ENCODE measurements at regions not wholly inside any gene's neighbourhood (a gene's known extent, or its start where the extent isn't known, plus 50 kb on each side); places are given as distances from the start of the nearest gene placed in this dataset.
"Not testable (repeated sequence)": the region's sequence is repeated elsewhere in the genome, so short reads cannot be mapped to it uniquely, and the experiment has no call there.

- no peak overlapping the region for H3K9ac ChIP-seq (ENCODE audit: low read depth, low read length)
- H3K9me3 ChIP-seq (replicated peaks; ENCODE audit: low read length), result no peaks in the 10 kb centered on the region
- no peak overlapping the region for H3K4me3 ChIP-seq (ENCODE audit: low read length)
- no peaks in the 10 kb centered on the region for H3K27me3 ChIP-seq (ENCODE audit: control insufficient read depth, insufficient read depth, low read length)
- H3K4me2 ChIP-seq (ENCODE audit: low read length), result peak overlapping the region; percentile 6
- H3K36me3 ChIP-seq (ENCODE audit: insufficient read depth, low read length), result no peaks in the 10 kb centered on the region
- peaks cover 17% of the 10 kb centered on the region for H3K4me1 ChIP-seq (ENCODE audit: control insufficient read depth, insufficient read depth, low read length)
These were observed 81.3 kb upstream of the TMEM178A start for GRCh38 chr2:39584283-39584965.

- not testable (repeated sequence) for H3K4me3 ChIP-seq (ENCODE audit: low read length); H3K36me3 ChIP-seq (ENCODE audit: insufficient read depth, low read length); H3K27me3 ChIP-seq (ENCODE audit: control insufficient read depth, insufficient read depth, low read length); H3K9me3 ChIP-seq (replicated peaks; ENCODE audit: low read length); H3K9ac ChIP-seq (ENCODE audit: low read depth, low read length); H3K4me2 ChIP-seq (ENCODE audit: low read length)
- H3K4me1 ChIP-seq (ENCODE audit: control insufficient read depth, insufficient read depth, low read length), result peaks cover 17% of the 10 kb centered on the region
These were observed 80.2 kb upstream of the TMEM178A start for GRCh38 chr2:39585531-39585930.

- Histone ChIP-seq H3K4me3 (ENCODE audit: low read length) (no peak overlapping the region), H3K27me3 (ENCODE audit: control insufficient read depth, insufficient read depth, low read length) (no peaks in the 10 kb centered on the region), H3K9ac (ENCODE audit: low read depth, low read length) (no peak overlapping the region), H3K36me3 (ENCODE audit: insufficient read depth, low read length) (no peaks in the 10 kb centered on the region), H3K4me2 (ENCODE audit: low read length) (no peak overlapping the region), H3K4me1 (ENCODE audit: control insufficient read depth, insufficient read depth, low read length) (peaks cover 17% of the 10 kb centered on the region), H3K9me3 (replicated peaks; ENCODE audit: low read length) (no peaks in the 10 kb centered on the region)
These were observed 78.5 kb upstream of the TMEM178A start for GRCh38 chr2:39587168-39587567.

- no peaks in the 10 kb centered on the region for H3K36me3 ChIP-seq (ENCODE audit: insufficient read depth, low read length)
- no peaks in the 10 kb centered on the region for H3K9me3 ChIP-seq (replicated peaks; ENCODE audit: low read length)
- H3K4me2 ChIP-seq (ENCODE audit: low read length), result no peak overlapping the region
- H3K9ac ChIP-seq (ENCODE audit: low read depth, low read length), result no peak overlapping the region
- H3K27me3 ChIP-seq (ENCODE audit: control insufficient read depth, insufficient read depth, low read length), result no peaks in the 10 kb centered on the region
- peaks cover 17% of the 10 kb centered on the region for H3K4me1 ChIP-seq (ENCODE audit: control insufficient read depth, insufficient read depth, low read length)
- H3K4me3 ChIP-seq (ENCODE audit: low read length), result no peak overlapping the region
These were observed 78.1 kb upstream of the TMEM178A start for GRCh38 chr2:39587641-39588040.

- Histone ChIP-seq H3K9me3 (replicated peaks; ENCODE audit: low read length) (no peaks in the 10 kb centered on the region), H3K4me2 (ENCODE audit: low read length) (no peak overlapping the region), H3K9ac (ENCODE audit: low read depth, low read length) (no peak overlapping the region), H3K4me3 (ENCODE audit: low read length) (no peak overlapping the region), H3K27me3 (ENCODE audit: control insufficient read depth, insufficient read depth, low read length) (no peaks in the 10 kb centered on the region), H3K4me1 (ENCODE audit: control insufficient read depth, insufficient read depth, low read length) (peaks cover 3% of the 10 kb centered on the region), H3K36me3 (ENCODE audit: insufficient read depth, low read length) (no peaks in the 10 kb centered on the region)
These were observed 72.0 kb upstream of the TMEM178A start for GRCh38 chr2:39593439-39594393.

- no peak overlapping the region for H3K4me2 ChIP-seq (ENCODE audit: low read length)
- H3K4me1 ChIP-seq (ENCODE audit: control insufficient read depth, insufficient read depth, low read length), result peaks cover 3% of the 10 kb centered on the region
- H3K4me3 ChIP-seq (ENCODE audit: low read length), result no peak overlapping the region
- no peaks in the 10 kb centered on the region for H3K9me3 ChIP-seq (replicated peaks; ENCODE audit: low read length)
- no peaks in the 10 kb centered on the region for H3K27me3 ChIP-seq (ENCODE audit: control insufficient read depth, insufficient read depth, low read length)
- H3K9ac ChIP-seq (ENCODE audit: low read depth, low read length), result no peak overlapping the region
- H3K36me3 ChIP-seq (ENCODE audit: insufficient read depth, low read length), result no peaks in the 10 kb centered on the region
These were observed 70.6 kb upstream of the TMEM178A start for GRCh38 chr2:39595116-39595515.

- H3K9me3 ChIP-seq (replicated peaks; ENCODE audit: low read length), result no peaks in the 10 kb centered on the region
- peaks cover 3% of the 10 kb centered on the region for H3K4me1 ChIP-seq (ENCODE audit: control insufficient read depth, insufficient read depth, low read length)
- H3K4me3 ChIP-seq (ENCODE audit: low read length), result no peak overlapping the region
- no peaks in the 10 kb centered on the region for H3K27me3 ChIP-seq (ENCODE audit: control insufficient read depth, insufficient read depth, low read length)
- H3K36me3 ChIP-seq (ENCODE audit: insufficient read depth, low read length), result no peaks in the 10 kb centered on the region
- no peak overlapping the region for H3K9ac ChIP-seq (ENCODE audit: low read depth, low read length)
- no peak overlapping the region for H3K4me2 ChIP-seq (ENCODE audit: low read length)
These were observed 68.4 kb upstream of the TMEM178A start for GRCh38 chr2:39597314-39597713.

GRCh38 chr2:39602616-39603015 is 63.1 kb upstream of the TMEM178A start:
- H3K27me3 ChIP-seq (ENCODE audit: control insufficient read depth, insufficient read depth, low read length), result no peaks in the 10 kb centered on the region
- H3K4me2 ChIP-seq (ENCODE audit: low read length), result no peak overlapping the region
- H3K4me3 ChIP-seq (ENCODE audit: low read length), result no peak overlapping the region
- H3K9ac ChIP-seq (ENCODE audit: low read depth, low read length), result no peak overlapping the region
- H3K36me3 ChIP-seq (ENCODE audit: insufficient read depth, low read length), result no peaks in the 10 kb centered on the region
- H3K9me3 ChIP-seq (replicated peaks; ENCODE audit: low read length), result no peaks in the 10 kb centered on the region
- H3K4me1 ChIP-seq (ENCODE audit: control insufficient read depth, insufficient read depth, low read length), result peaks cover 11% of the 10 kb centered on the region

- no peak overlapping the region for H3K4me2 ChIP-seq (ENCODE audit: low read length)
- H3K4me3 ChIP-seq (ENCODE audit: low read length), result no peak overlapping the region
- H3K36me3 ChIP-seq (ENCODE audit: insufficient read depth, low read length), result no peaks in the 10 kb centered on the region
- no peaks in the 10 kb centered on the region for H3K9me3 ChIP-seq (replicated peaks; ENCODE audit: low read length)
- H3K9ac ChIP-seq (ENCODE audit: low read depth, low read length), result no peak overlapping the region
- peaks cover 11% of the 10 kb centered on the region for H3K4me1 ChIP-seq (ENCODE audit: control insufficient read depth, insufficient read depth, low read length)
- no peaks in the 10 kb centered on the region for H3K27me3 ChIP-seq (ENCODE audit: control insufficient read depth, insufficient read depth, low read length)
These were observed 62.3 kb upstream of the TMEM178A start for GRCh38 chr2:39603436-39603835.

- Histone ChIP-seq H3K4me2 (ENCODE audit: low read length) (no peak overlapping the region), H3K9me3 (replicated peaks; ENCODE audit: low read length) (no peaks in the 10 kb centered on the region), H3K4me3 (ENCODE audit: low read length) (no peak overlapping the region), H3K4me1 (ENCODE audit: control insufficient read depth, insufficient read depth, low read length) (peaks cover 11% of the 10 kb centered on the region), H3K27me3 (ENCODE audit: control insufficient read depth, insufficient read depth, low read length) (no peaks in the 10 kb centered on the region), H3K36me3 (ENCODE audit: insufficient read depth, low read length) (no peaks in the 10 kb centered on the region), H3K9ac (ENCODE audit: low read depth, low read length) (no peak overlapping the region)
These were observed 60.9 kb upstream of the TMEM178A start for GRCh38 chr2:39604866-39605265.

- H3K4me1 ChIP-seq (ENCODE audit: control insufficient read depth, insufficient read depth, low read length), result peaks cover 11% of the 10 kb centered on the region
- no peaks in the 10 kb centered on the region for H3K36me3 ChIP-seq (ENCODE audit: insufficient read depth, low read length)
- H3K4me2 ChIP-seq (ENCODE audit: low read length), result no peak overlapping the region
- H3K27me3 ChIP-seq (ENCODE audit: control insufficient read depth, insufficient read depth, low read length), result no peaks in the 10 kb centered on the region
- no peaks in the 10 kb centered on the region for H3K9me3 ChIP-seq (replicated peaks; ENCODE audit: low read length)
- no peak overlapping the region for H3K9ac ChIP-seq (ENCODE audit: low read depth, low read length)
- H3K4me3 ChIP-seq (ENCODE audit: low read length), result no peak overlapping the region
These were observed 59.1 kb upstream of the TMEM178A start for GRCh38 chr2:39606585-39606984.
